NCI-H526 treated with DMSO at 0.1 percent for 48 hours (cell line): ENCODE measurements at regions not wholly inside any gene's neighbourhood (a gene's known extent, or its start where the extent isn't known, plus 50 kb on each side); places are given as distances from the start of the nearest gene placed in this dataset.

Source experiments
- DNase-seq: peaks from one replicate; lab custom pipeline; 2025; lab: John Stamatoyannopoulos, UW

- no peak for DNase-seq
Observed at GRCh38 chr4:189032606-189033338, 893.5 kb downstream of the TRIML1 start.

GRCh38 chr4:189033801-189034347, 894.6 kb downstream of the TRIML1 start:
- DNase-seq = no peak

- no peak for DNase-seq
Observed at GRCh38 chr4:189035091-189035490, 895.9 kb downstream of the TRIML1 start.

- DNase-seq = no peak
Observed at GRCh38 chr4:189035654-189036053, 896.4 kb downstream of the TRIML1 start.

- no peak for DNase-seq
Observed at GRCh38 chr4:189036906-189037305, 897.7 kb downstream of the TRIML1 start.

- no peak for DNase-seq
Observed at GRCh38 chr4:189046642-189047041, 894.0 kb upstream of the FRG1 start.

- DNase-seq = peak; percentile 3
Observed at GRCh38 chr4:189048119-189048518, 892.6 kb upstream of the FRG1 start.

GRCh38 chr4:189049682-189050081, 891.0 kb upstream of the FRG1 start:
- DNase-seq = no peak

- no peak for DNase-seq
Observed at GRCh38 chr4:189050643-189051042, 890.0 kb upstream of the FRG1 start.

GRCh38 chr4:189053621-189054020, 887.1 kb upstream of the FRG1 start:
- no peak for DNase-seq

GRCh38 chr4:189060104-189060503, 880.6 kb upstream of the FRG1 start:
- no peak for DNase-seq

- no peak for DNase-seq
Observed at GRCh38 chr4:189062047-189062820, 878.4 kb upstream of the FRG1 start.

GRCh38 chr4:189069772-189070171, 870.9 kb upstream of the FRG1 start:
- no peak for DNase-seq

- DNase-seq = no peak
Observed at GRCh38 chr4:189071241-189071640, 869.4 kb upstream of the FRG1 start.

GRCh38 chr4:189073739-189074138, 866.9 kb upstream of the FRG1 start:
- DNase-seq = no peak

GRCh38 chr4:189081826-189082225, 858.8 kb upstream of the FRG1 start:
- no peak for DNase-seq

- no peak for DNase-seq
Observed at GRCh38 chr4:189083769-189084168, 856.9 kb upstream of the FRG1 start.

- DNase-seq = no peak
Observed at GRCh38 chr4:189084671-189085070, 856.0 kb upstream of the FRG1 start.

GRCh38 chr4:189087971-189088370, 852.7 kb upstream of the FRG1 start:
- no peak for DNase-seq

- no peak for DNase-seq
Observed at GRCh38 chr4:189088780-189089179, 851.9 kb upstream of the FRG1 start.

GRCh38 chr4:189090174-189090814, 850.4 kb upstream of the FRG1 start:
- no peak for DNase-seq

GRCh38 chr4:189092581-189092980, 848.1 kb upstream of the FRG1 start:
- peak; percentile 76 for DNase-seq

- DNase-seq = no peak
Observed at GRCh38 chr4:189096108-189096507, 844.6 kb upstream of the FRG1 start.
